H1 (cell line): ENCODE measurements at regions not wholly inside any gene's neighbourhood (a gene's known extent, or its start where the extent isn't known, plus 50 kb on each side); places are given as distances from the start of the nearest gene placed in this dataset.
"Not testable (repeated sequence)": the region's sequence is repeated elsewhere in the genome, so short reads cannot be mapped to it uniquely, and the experiment has no call there.

Experiments used
- CTCF ChIA-PET: fragments of 300-600 bp; sonication (Branson Sonifier 250); formaldehyde crosslinking; loops from one replicate; lab custom pipeline; 2021; ENCODE audit not compliant: partially characterized antibody; lab: Charles Lee
- POLR2A ChIA-PET: fragments of 300-600 bp; sonication (Branson Sonifier 250); formaldehyde crosslinking; loops from one replicate; lab custom pipeline; 2021; ENCODE audit warnings: inconsistent platforms; ENCODE audit not compliant: partially characterized antibody; lab: Charles Lee
- DNase-seq, 2 experiments: peaks; one replicate each; pipeline versions ENCODE4 v3.0.0 to v3.0.0-alpha.2; 2010 to 2022; ENCODE audit warnings: low spot score in 2 of 2, low read depth in 1 of 2, mixed read lengths in 1 of 2
- FAIRE-seq: peaks from 2 replicates; lab custom pipeline; 2011; peaks lifted over from hg19 to GRCh38; lab: Jason Lieb, UNC
- H2AFZ ChIP-seq: 2 replicates; pipeline ENCODE4 v1.8.1; 2012; ENCODE audit warnings: low read length, inconsistent platforms
- H2AK5ac ChIP-seq: 2 replicates; pipeline ENCODE4 v1.6.1; 2013; ENCODE audit warnings: low read depth, low read length
- H2BK120ac ChIP-seq: replicated peaks from 2 replicates; pipeline ENCODE3; 2013; ENCODE audit warnings: low read depth, low read length, inconsistent platforms
- H2BK12ac ChIP-seq: 2 replicates; pipeline ENCODE4 v1.6.1; 2013; ENCODE audit warnings: low read depth, low read length
- H2BK15ac ChIP-seq: 2 replicates; pipeline ENCODE4 v1.6.1; 2013; ENCODE audit warnings: low read length
- H2BK20ac ChIP-seq: 2 replicates; pipeline ENCODE4 v1.6.1; 2013; ENCODE audit warnings: low read length
- H2BK5ac ChIP-seq: 2 replicates; pipeline ENCODE4 v1.6.1; 2013; ENCODE audit warnings: low read depth, low read length
- H3K14ac ChIP-seq: 2 replicates; pipeline ENCODE4 v1.6.1; 2013; ENCODE audit warnings: inconsistent platforms; ENCODE audit not compliant: insufficient read length
- H3K18ac ChIP-seq: 2 replicates; pipeline ENCODE4 v1.6.1; 2013; ENCODE audit warnings: low read length; ENCODE audit errors: extremely low read depth
- H3K23ac ChIP-seq: 2 replicates; pipeline ENCODE4 v1.6.1; 2013; ENCODE audit warnings: inconsistent platforms; ENCODE audit not compliant: insufficient read length
- H3K23me2 ChIP-seq: 2 replicates; pipeline ENCODE4 v1.6.1; 2013; ENCODE audit warnings: low read depth, low read length
- H3K27ac ChIP-seq: 2 replicates; pipeline ENCODE4 v1.6.1; 2011; ENCODE audit warnings: low read depth, low read length, inconsistent platforms
- H3K27me3 ChIP-seq, 4 experiments: replicated peaks in 1 of 4; 1 replicate in 1 of 4; 2 replicates in 3 of 4; pipeline versions ENCODE4 v1.6.1 to v1.8.1; 2011 to 2013; ENCODE audit warnings: low read length in 3 of 4, mild to moderate bottlenecking in 3 of 4, inconsistent platforms in 2 of 4, mixed read lengths in 2 of 4, moderate library complexity in 1 of 4; ENCODE audit not compliant: control insufficient read depth in 3 of 4, insufficient read depth in 3 of 4; ENCODE audit errors: extremely low read depth in 1 of 4
- H3K36me3 ChIP-seq, 4 experiments: 2 replicates each; pipeline versions ENCODE4 v1.6.1 to v1.8.1; 2011 to 2013; ENCODE audit warnings: mild to moderate bottlenecking in 4 of 4, low read length in 3 of 4, moderate library complexity in 2 of 4, control low read depth in 1 of 4, inconsistent platforms in 1 of 4; ENCODE audit not compliant: insufficient read depth in 4 of 4, control insufficient read depth in 2 of 4
- H3K4ac ChIP-seq: replicated peaks from 2 replicates; pipeline ENCODE3; 2013; ENCODE audit warnings: low read length, low read depth, mixed read lengths, inconsistent platforms; ENCODE audit not compliant: insufficient read length
- H3K4me1 ChIP-seq, 4 experiments: replicated peaks in 1 of 4; 1 replicate in 1 of 4; 2 replicates in 3 of 4; pipeline versions ENCODE4 v1.6.1 to v1.8.1; 2011 to 2013; ENCODE audit warnings: low read length in 3 of 4, inconsistent platforms in 2 of 4, mixed read lengths in 1 of 4; ENCODE audit not compliant: insufficient read depth in 4 of 4, control insufficient read depth in 3 of 4
- H3K4me2 ChIP-seq, 2 experiments: 2 replicates each; pipeline versions ENCODE4 v1.6.1 to v1.8.1; 2011 to 2013; ENCODE audit warnings: low read depth in 2 of 2, low read length in 2 of 2, control low read depth in 1 of 2, inconsistent platforms in 1 of 2, mild to moderate bottlenecking in 1 of 2; ENCODE audit not compliant: insufficient read depth in 1 of 2
- H3K4me3 ChIP-seq, 4 experiments: fragments of 200-600, 300-600 bp in 1 of 4; sonication (generic), shearing (Covaris generic), sonication (Bioruptor Twin) in 1 of 4; 2 replicates each; pipeline versions ENCODE4 v1.5.1 to v1.8.1; 2011 to 2016; ENCODE audit warnings: low read length in 4 of 4, low read depth in 3 of 4, control low read depth in 2 of 4, inconsistent platforms in 2 of 4, mild to moderate bottlenecking in 2 of 4, mixed read lengths in 1 of 4, moderate library complexity in 1 of 4; ENCODE audit not compliant: insufficient read depth in 2 of 4; ENCODE audit errors: extremely low read depth in 1 of 4
- H3K56ac ChIP-seq: replicated peaks from 2 replicates; pipeline ENCODE3; 2013; ENCODE audit warnings: low read depth, mild to moderate bottlenecking, mixed read lengths, low read length, inconsistent platforms; ENCODE audit not compliant: insufficient read length
- H3K79me1 ChIP-seq: 2 replicates; pipeline ENCODE4 v1.6.1; 2013; ENCODE audit warnings: low read depth, low read length, control low read depth
- H3K79me2 ChIP-seq, 2 experiments: 2 replicates each; pipeline versions ENCODE4 v1.6.1 to v1.8.1; 2012 to 2013; ENCODE audit warnings: low read length in 2 of 2, mild to moderate bottlenecking in 2 of 2, inconsistent platforms in 1 of 2; ENCODE audit not compliant: insufficient read depth in 2 of 2, control insufficient read depth in 1 of 2
- H3K9ac ChIP-seq, 4 experiments: replicated peaks in 1 of 4; 1 replicate in 1 of 4; 2 replicates in 3 of 4; pipeline versions ENCODE4 v1.6.1 to v1.8.1; 2011 to 2013; ENCODE audit warnings: low read depth in 3 of 4, low read length in 3 of 4, control low read depth in 2 of 4, mild to moderate bottlenecking in 2 of 4, moderate library complexity in 2 of 4, inconsistent platforms in 1 of 4; ENCODE audit errors: extremely low read depth in 1 of 4
- H3K9me3 ChIP-seq, 2 experiments: 2 replicates each; pipeline versions ENCODE4 v1.6.1 to v1.8.1; 2012 to 2013; ENCODE audit warnings: mild to moderate bottlenecking in 2 of 2, moderate library complexity in 2 of 2, control low read depth in 1 of 2, inconsistent platforms in 1 of 2, low read depth in 1 of 2, low read length in 1 of 2, mixed read lengths in 1 of 2; ENCODE audit not compliant: insufficient read depth in 2 of 2
- H4K20me1 ChIP-seq, 2 experiments: replicated peaks in 1 of 2; 2 replicates each; pipeline versions ENCODE3 to v1.8.1; 2011 to 2013; ENCODE audit warnings: inconsistent platforms in 2 of 2, low read length in 2 of 2, mild to moderate bottlenecking in 1 of 2; ENCODE audit not compliant: insufficient read depth in 2 of 2, control insufficient read depth in 1 of 2
- H4K5ac ChIP-seq: 2 replicates; pipeline ENCODE4 v1.6.1; 2013; ENCODE audit warnings: low read length, low read depth, mixed read lengths, inconsistent platforms; ENCODE audit not compliant: insufficient read length
- H4K8ac ChIP-seq: 2 replicates; pipeline ENCODE4 v1.8.0; 2013; ENCODE audit warnings: mild to moderate bottlenecking, moderate library complexity, low read length, inconsistent platforms; ENCODE audit not compliant: insufficient read depth; ENCODE audit errors: extremely low read depth
- H4K91ac ChIP-seq: replicated peaks from 2 replicates; pipeline ENCODE3; 2013; ENCODE audit warnings: low read length, mixed read lengths, inconsistent platforms; ENCODE audit not compliant: insufficient read length
- WGBS, 2 experiments: shearing (Covaris generic) in 1 of 2; methylation state at CpG; one replicate each; pipeline versions ENCODE4 v1.1.6 to v1.1.7; 2013 to 2015; ENCODE audit warnings: low lambda C conversion rate in 2 of 2, mixed read lengths in 2 of 2, inconsistent platforms in 1 of 2, low coverage in 1 of 2, missing lambda C conversion rate in 1 of 2; ENCODE audit not compliant: insufficient replicate concordance in 2 of 2, insufficient coverage in 1 of 2, insufficient read length in 1 of 2; ENCODE audit errors: extremely low coverage in 1 of 2, missing lambda C conversion rate in 1 of 2; 5-methylcytosine and 5-hydroxymethylcytosine counted together

- H3K18ac ChIP-seq, H2AFZ ChIP-seq, H3K56ac ChIP-seq, H3K4me2 ChIP-seq, H3K23me2 ChIP-seq, H4K8ac ChIP-seq, H3K4ac ChIP-seq, H3K79me2 ChIP-seq, H3K79me1 ChIP-seq, H3K27ac ChIP-seq, H3K4me1 ChIP-seq, POLR2A ChIA-PET, H2BK12ac ChIP-seq, H2BK15ac ChIP-seq, FAIRE-seq, H3K27me3 ChIP-seq, H3K9ac ChIP-seq, H4K91ac ChIP-seq, H3K4me3 ChIP-seq, DNase-seq, H2BK5ac ChIP-seq, H3K23ac ChIP-seq, H4K20me1 ChIP-seq, H4K5ac ChIP-seq, H2BK120ac ChIP-seq, H2BK20ac ChIP-seq, H3K14ac ChIP-seq, H2AK5ac ChIP-seq: not testable (repeated sequence)
- 81% methylated on average over 13 of the region's 20 CpGs; no CpG with 5 or more reads in 1 of the 2 experiments for WGBS, 2 experiments
- Histone ChIP-seq H3K36me3 (peaks cover 0 to 19% (median 3%) of the 10 kb centered on the region in 4 experiments; a peak in 2 of 8 replicates), H3K9me3 (peaks cover 11 to 15% of the 10 kb centered on the region in 2 experiments)
- CTCF ChIA-PET = interaction anchor here (0.7 kb wide), 1 partner anchor 69 kb away, joined by 3 read pairs; no protein-coding TSS in a partner anchor
Measured at GRCh38 chr6:22180250-22180649, 116.6 kb downstream of the PRL start.
